ENCODE measurements at regions not wholly inside any gene's neighbourhood (a gene's known extent, or its start where the extent isn't known, plus 50 kb on each side); places are given as distances from the start of the nearest gene placed in this dataset.

DNA sequence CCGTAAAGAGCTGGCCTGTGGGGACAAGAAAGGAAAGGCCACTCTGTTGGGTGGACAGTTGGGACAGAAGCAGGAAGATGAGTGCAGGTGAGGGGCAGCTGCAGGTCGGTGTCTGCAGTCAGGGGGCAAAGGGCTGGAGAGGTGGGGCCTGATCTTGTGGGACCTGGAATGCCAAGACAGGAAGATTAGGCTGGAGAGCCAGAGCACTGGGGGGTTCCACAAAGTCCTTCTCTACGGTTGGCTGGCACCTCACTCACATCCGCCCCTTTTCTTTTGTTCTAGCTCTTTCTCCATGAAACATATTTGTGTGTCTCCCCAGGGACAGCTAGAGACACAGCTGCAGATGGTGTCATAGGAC lies 404.1 kb downstream of the PTPRU start:
- TF ChIP-seq POLR2A (IDR thresholded peaks at IDR 0.05) = no peak
- TF ChIP-seq, protein P1, sequence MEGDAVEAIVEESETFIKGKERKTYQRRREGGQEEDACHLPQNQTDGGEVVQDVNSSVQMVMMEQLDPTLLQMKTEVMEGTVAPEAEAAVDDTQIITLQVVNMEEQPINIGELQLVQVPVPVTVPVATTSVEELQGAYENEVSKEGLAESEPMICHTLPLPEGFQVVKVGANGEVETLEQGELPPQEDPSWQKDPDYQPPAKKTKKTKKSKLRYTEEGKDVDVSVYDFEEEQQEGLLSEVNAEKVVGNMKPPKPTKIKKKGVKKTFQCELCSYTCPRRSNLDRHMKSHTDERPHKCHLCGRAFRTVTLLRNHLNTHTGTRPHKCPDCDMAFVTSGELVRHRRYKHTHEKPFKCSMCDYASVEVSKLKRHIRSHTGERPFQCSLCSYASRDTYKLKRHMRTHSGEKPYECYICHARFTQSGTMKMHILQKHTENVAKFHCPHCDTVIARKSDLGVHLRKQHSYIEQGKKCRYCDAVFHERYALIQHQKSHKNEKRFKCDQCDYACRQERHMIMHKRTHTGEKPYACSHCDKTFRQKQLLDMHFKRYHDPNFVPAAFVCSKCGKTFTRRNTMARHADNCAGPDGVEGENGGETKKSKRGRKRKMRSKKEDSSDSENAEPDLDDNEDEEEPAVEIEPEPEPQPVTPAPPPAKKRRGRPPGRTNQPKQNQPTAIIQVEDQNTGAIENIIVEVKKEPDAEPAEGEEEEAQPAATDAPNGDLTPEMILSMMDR (IDR thresholded peaks at IDR 0.05) = no peak

All from thyroid gland (tissue), 4 donors.